B cell (primary cell): ENCODE measurements at regions not wholly inside any gene's neighbourhood (a gene's known extent, or its start where the extent isn't known, plus 50 kb on each side); places are given as distances from the start of the nearest gene placed in this dataset.

Source experiments
- ATAC-seq: fragments of 200-7000 bp; cut with Tn5 transposase; one replicate; pipeline ENCODE4 v1.10.0; 2021; ENCODE audit warnings: low read depth, mild to moderate bottlenecking, moderate number of reproducible peaks, moderate library complexity
- CTCF ChIA-PET: fragments of 350-600 bp; sonication (Branson Sonifier 250); formaldehyde crosslinking; loops from one replicate; lab custom pipeline; 2021; ENCODE audit warnings: antibody characterized with exemption, inconsistent platforms; lab: Charles Lee
- POLR2A ChIA-PET: fragments of 350-600 bp; sonication (Branson Sonifier 250); formaldehyde crosslinking; loops from one replicate; lab custom pipeline; 2021; ENCODE audit warnings: antibody characterized with exemption; lab: Charles Lee
- DNase-seq: peaks from one replicate; pipeline ENCODE4 v3.0.0; 2013
- H2AFZ ChIP-seq: 2 replicates; pipeline ENCODE4 v1.6.1; 2012; ENCODE audit warnings: mild to moderate bottlenecking, low read depth, low read length; ENCODE audit not compliant: insufficient read depth, poor library complexity, severe bottlenecking
- H3K27ac ChIP-seq, 2 donors: 1 replicate in 1 of 2; 2 replicates in 1 of 2; pipeline ENCODE4 v1.5.1; 2012 to 2013; ENCODE audit warnings: low read length in 2 of 2, mild to moderate bottlenecking in 2 of 2, moderate library complexity in 1 of 2
- H3K27me3 ChIP-seq, 4 experiments: fragments of 200-600 bp in 1 of 4; sonication (generic) in 1 of 4; replicated peaks in 1 of 4; 1 replicate in 2 of 4; 2 replicates in 2 of 4; pipeline versions ENCODE4 v1.6.1 to v1.7.0; 2013 to 2016; ENCODE audit warnings: low read length in 3 of 4, mild to moderate bottlenecking in 2 of 4, mixed read lengths in 1 of 4, moderate library complexity in 1 of 4; ENCODE audit not compliant: insufficient read depth in 4 of 4, control insufficient read depth in 3 of 4; ENCODE audit errors: control extremely low read depth in 1 of 4
- H3K36me3 ChIP-seq, 2 experiments: replicated peaks in 1 of 2; 1 replicate in 1 of 2; 2 replicates in 1 of 2; pipeline versions ENCODE4 v1.6.1 to v1.7.1; 2013; ENCODE audit warnings: low read length in 1 of 2; ENCODE audit not compliant: insufficient read depth in 2 of 2, control insufficient read depth in 1 of 2; ENCODE audit errors: control extremely low read depth in 1 of 2, extremely low read depth in 1 of 2
- H3K4me1 ChIP-seq, 2 donors: fragments of 200-600 bp in 1 of 2; sonication (generic) in 1 of 2; 1 replicate in 1 of 2; 2 replicates in 1 of 2; pipeline versions ENCODE4 v1.5.1 to v1.6.1; 2013 to 2017; ENCODE audit warnings: low read length in 2 of 2; ENCODE audit not compliant: control insufficient read depth in 2 of 2, insufficient read depth in 2 of 2
- H3K4me2 ChIP-seq: replicated peaks from 2 replicates; pipeline ENCODE3; 2012; ENCODE audit warnings: mild to moderate bottlenecking, low read depth, low read length; ENCODE audit not compliant: poor library complexity, severe bottlenecking
- H3K4me3 ChIP-seq, 5 experiments: fragments of 200-600 bp in 1 of 5; sonication (generic) in 1 of 5; 1 replicate in 3 of 5; 2 replicates in 2 of 5; pipeline versions ENCODE4 v1.5.1 to v1.7.0; 2011 to 2016; ENCODE audit warnings: low read length in 4 of 5, mild to moderate bottlenecking in 4 of 5, low read depth in 2 of 5, control low read depth in 1 of 5, moderate library complexity in 1 of 5; ENCODE audit not compliant: insufficient read depth in 1 of 5; ENCODE audit errors: control extremely low read depth in 1 of 5, extremely low read depth in 1 of 5
- H3K79me2 ChIP-seq: fragments of 200-600 bp; sonication (generic); one replicate; pipeline ENCODE4 v1.6.0; 2016; ENCODE audit warnings: low read length; ENCODE audit not compliant: control insufficient read depth, insufficient read depth
- H3K9ac ChIP-seq: fragments of 200-600 bp; sonication (generic); 2 replicates; pipeline ENCODE4 v1.6.1; 2017; ENCODE audit warnings: mild to moderate bottlenecking, low read length, moderate library complexity
- H3K9me3 ChIP-seq, 3 donors: one replicate each; pipeline versions ENCODE4 v1.6.1 to v1.7.1; 2013; ENCODE audit warnings: low read length in 2 of 3; ENCODE audit not compliant: control insufficient read depth in 2 of 3, insufficient read depth in 1 of 3; ENCODE audit errors: control extremely low read depth in 1 of 3
- H4K20me1 ChIP-seq: 2 replicates; pipeline ENCODE4 v1.6.0; 2012; ENCODE audit warnings: mild to moderate bottlenecking, low read length; ENCODE audit not compliant: insufficient read depth, control insufficient read depth, poor library complexity, severe bottlenecking
- H3K27ac Mint-ChIP-seq: one replicate; pipeline ENCODE4 v1.8.0; 2021; ENCODE audit warnings: mixed read lengths
- H3K27me3 Mint-ChIP-seq: one replicate; pipeline ENCODE4 v1.8.0; 2021; ENCODE audit warnings: mixed read lengths
- H3K4me1 Mint-ChIP-seq: one replicate; pipeline ENCODE4 v1.8.0; 2021; ENCODE audit warnings: mixed read lengths
- H3K4me3 Mint-ChIP-seq: one replicate; pipeline ENCODE4 v1.8.0; 2021; ENCODE audit warnings: mixed read lengths
- H3K9me3 Mint-ChIP-seq: one replicate; pipeline ENCODE4 v1.8.0; 2022; ENCODE audit warnings: mixed read lengths; ENCODE audit not compliant: insufficient read depth
- CTCF ChIP-seq: fragments of 200-600 bp; IDR thresholded peaks from one replicate; pipeline ENCODE4 v1.8.0; 2022; ENCODE audit warnings: antibody characterized with exemption, mild to moderate bottlenecking
- EZH2 ChIP-seq: IDR thresholded peaks from 2 replicates; pipeline ENCODE4 v1.6.1; 2012; ENCODE audit warnings: borderline replicate concordance, low read depth, mild to moderate bottlenecking, moderate library complexity, low read length; ENCODE audit not compliant: insufficient read depth, poor library complexity, severe bottlenecking
- WGBS: methylation state at CpG from one replicate; pipeline ENCODE4 v1.1.5; 2013; ENCODE audit warnings: missing lambda C conversion rate; ENCODE audit not compliant: insufficient coverage; 5-methylcytosine and 5-hydroxymethylcytosine counted together
- intact Hi-C: fragments of 100-400 bp; cut with micrococcal nuclease; formaldehyde crosslinking; loops from one replicate; pipeline ENCODE4 v1.10.0; 2022

GRCh38 chr1:31501505-31501904 is 74.8 kb upstream of the TINAGL1 start:
- ChIA-PET CTCF (no interaction called here), POLR2A (no interaction called here)
- H3K9ac ChIP-seq, result no peak overlapping the region
- Mint-ChIP-seq H3K27ac (no peak overlapping the region), H3K4me1 (peaks cover 11% of the 10 kb centered on the region), H3K4me3 (no peak overlapping the region), H3K27me3 (peaks cover 11% of the 10 kb centered on the region), H3K9me3 (no peaks in the 10 kb centered on the region)
- TF ChIP-seq CTCF, result no peak
- no peak for TF ChIP-seq EZH2
- no peak overlapping the region for H2AFZ ChIP-seq
- ATAC-seq (no peak), DNase-seq (no peak)
- H3K79me2 ChIP-seq, result no peaks in the 10 kb centered on the region
- peaks cover 0 to 10% (median 4%) of the 10 kb centered on the region in 4 experiments for H3K27me3 ChIP-seq
- H4K20me1 ChIP-seq, result no peaks in the 10 kb centered on the region
- no peaks in the 10 kb centered on the region for H3K9me3 ChIP-seq
- H3K36me3 ChIP-seq, result no peaks in the 10 kb centered on the region
- intact Hi-C loops, result no loop called here
- H3K4me1 ChIP-seq, result peaks cover 11 to 15% of the 10 kb centered on the region in 2 donors
- H3K27ac ChIP-seq, result no peak overlapping the region
- no peak overlapping the region for H3K4me3 ChIP-seq
- 95% methylated on average over 5 of the region's 5 CpGs for WGBS
- no peak overlapping the region for H3K4me2 ChIP-seq

- Mint-ChIP-seq H3K4me3 (no peak overlapping the region), H3K9me3 (no peaks in the 10 kb centered on the region), H3K27me3 (peaks cover 12% of the 10 kb centered on the region), H3K27ac (no peak overlapping the region), H3K4me1 (peaks cover 12% of the 10 kb centered on the region)
- intact Hi-C loops, result no loop called here
- DNase-seq, result no peak
- WGBS, result 73% methylated on average over 2 of the region's 2 CpGs
- no peak overlapping the region for H3K4me2 ChIP-seq
- ChIA-PET CTCF (no interaction called here), POLR2A (no interaction called here)
- peaks cover 0 to 10% (median 4%) of the 10 kb centered on the region in 4 experiments for H3K27me3 ChIP-seq
- no peaks in the 10 kb centered on the region for H3K9me3 ChIP-seq
- TF ChIP-seq EZH2 (no peak), CTCF (no peak)
- no peak overlapping the region for H3K9ac ChIP-seq
- H3K4me3 ChIP-seq, result no peak overlapping the region
- peaks cover 12 to 16% of the 10 kb centered on the region in 2 donors for H3K4me1 ChIP-seq
- H3K36me3 ChIP-seq, result no peaks in the 10 kb centered on the region
- no peak overlapping the region for H2AFZ ChIP-seq
- H3K27ac ChIP-seq, result no peak overlapping the region
- H3K79me2 ChIP-seq, result no peaks in the 10 kb centered on the region
- no peak for ATAC-seq
- no peaks in the 10 kb centered on the region for H4K20me1 ChIP-seq
These were observed 74.1 kb upstream of the TINAGL1 start for GRCh38 chr1:31502253-31502652.
